ENCODE measurements at regions not wholly inside any gene's neighbourhood (a gene's known extent, or its start where the extent isn't known, plus 50 kb on each side); places are given as distances from the start of the nearest gene placed in this dataset.

DNA sequence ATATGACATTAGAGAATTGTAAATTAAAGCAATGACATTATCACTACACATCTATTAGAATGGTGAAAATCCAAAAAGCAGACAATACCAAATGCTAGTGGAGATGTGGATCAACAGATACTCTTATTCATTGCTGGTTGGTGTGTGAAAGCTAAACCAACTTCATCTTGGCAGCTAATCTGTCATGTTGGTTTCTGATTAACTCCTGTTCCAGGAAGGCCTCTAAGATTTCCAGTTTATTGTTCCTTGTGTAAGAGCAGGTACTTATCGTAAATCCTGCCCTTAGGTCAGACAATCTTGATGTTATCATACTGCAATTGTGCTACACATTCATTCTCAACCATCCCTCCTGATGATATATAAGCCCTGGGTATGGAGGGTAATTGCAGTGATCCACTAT, 809.0 kb upstream of the DIAPH2 start:
- DNase-seq (no peak), ATAC-seq (no peak)
- Histone ChIP-seq H3K27me3 (ENCODE audit: low read depth) (no peaks in the 10 kb centered on the region), H3K27ac (no peak overlapping the region), H3K4me3 (no peak overlapping the region), H3K4me1 (no peaks in the 10 kb centered on the region), H3K36me3 (no peaks in the 10 kb centered on the region), H3K9me3 (no peaks in the 10 kb centered on the region)
- intact Hi-C loops (cut with DNase I) = no loop called here
- TF ChIP-seq CTCF (IDR thresholded peaks at IDR 0.05) = no peak

GRCh38 chrX:95878874-95879273, 805.8 kb upstream of the DIAPH2 start:
- no peaks in the 10 kb centered on the region for H3K36me3 ChIP-seq
- H3K27ac ChIP-seq = no peak overlapping the region
- DNase-seq = no peak
- no peaks in the 10 kb centered on the region for H3K27me3 ChIP-seq (ENCODE audit: low read depth)
- no peak for TF ChIP-seq CTCF (IDR thresholded peaks at IDR 0.05)
- no peaks in the 10 kb centered on the region for H3K9me3 ChIP-seq
- no peaks in the 10 kb centered on the region for H3K4me1 ChIP-seq
- no peak for ATAC-seq
- intact Hi-C loops (cut with DNase I) = no loop called here
- H3K4me3 ChIP-seq = no peak overlapping the region

GRCh38 chrX:95884186-95884585, 800.5 kb upstream of the DIAPH2 start:
- DNase-seq (no peak), ATAC-seq (peak in 1 of 2 donors; percentile 23)
- H3K4me1 ChIP-seq = no peaks in the 10 kb centered on the region
- no peaks in the 10 kb centered on the region for H3K27me3 ChIP-seq (ENCODE audit: low read depth)
- TF ChIP-seq CTCF (IDR thresholded peaks at IDR 0.05) = no peak
- no peak overlapping the region for H3K4me3 ChIP-seq
- no peaks in the 10 kb centered on the region for H3K36me3 ChIP-seq
- intact Hi-C loops (cut with DNase I) = no loop called here
- no peaks in the 10 kb centered on the region for H3K9me3 ChIP-seq
- H3K27ac ChIP-seq = no peak overlapping the region

DNA sequence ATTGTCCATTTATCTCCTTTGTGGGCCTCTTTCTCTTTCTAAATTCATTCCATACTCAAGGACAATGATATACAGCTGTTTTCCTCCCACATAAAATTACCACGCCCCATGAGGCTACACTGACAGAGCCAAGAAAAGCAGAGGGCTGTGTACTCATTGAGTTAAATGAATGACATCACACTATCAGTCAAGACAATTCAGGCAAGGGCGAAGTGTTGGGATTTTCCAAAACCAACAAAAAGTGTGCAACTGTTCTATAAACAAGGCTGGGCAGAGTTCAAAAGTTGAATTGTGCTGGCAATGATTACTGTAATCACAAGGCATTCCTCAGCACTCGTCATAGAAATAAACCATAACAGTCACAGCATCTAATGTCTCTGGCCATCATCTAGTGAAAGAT, 799.6 kb upstream of the DIAPH2 start:
- Histone ChIP-seq H3K27me3 (ENCODE audit: low read depth) (no peaks in the 10 kb centered on the region), H3K4me3 (no peak overlapping the region), H3K9me3 (no peaks in the 10 kb centered on the region), H3K36me3 (no peaks in the 10 kb centered on the region), H3K4me1 (no peaks in the 10 kb centered on the region), H3K27ac (no peak overlapping the region)
- no peak for DNase-seq
- TF ChIP-seq CTCF (IDR thresholded peaks at IDR 0.05) = no peak
- peak; percentile 44 to 56 for ATAC-seq
- intact Hi-C loops (cut with DNase I) = no loop called here

- no peaks in the 10 kb centered on the region for H3K9me3 ChIP-seq
- TF ChIP-seq CTCF (IDR thresholded peaks at IDR 0.05) = no peak
- no peaks in the 10 kb centered on the region for H3K4me1 ChIP-seq
- intact Hi-C loops (cut with DNase I) = no loop called here
- no peak overlapping the region for H3K4me3 ChIP-seq
- H3K27ac ChIP-seq = no peak overlapping the region
- ATAC-seq = no peak
- no peak for DNase-seq
- H3K36me3 ChIP-seq = no peaks in the 10 kb centered on the region
- no peaks in the 10 kb centered on the region for H3K27me3 ChIP-seq (ENCODE audit: low read depth)
Observed at GRCh38 chrX:95889279-95889678, 795.4 kb upstream of the DIAPH2 start.

DNA sequence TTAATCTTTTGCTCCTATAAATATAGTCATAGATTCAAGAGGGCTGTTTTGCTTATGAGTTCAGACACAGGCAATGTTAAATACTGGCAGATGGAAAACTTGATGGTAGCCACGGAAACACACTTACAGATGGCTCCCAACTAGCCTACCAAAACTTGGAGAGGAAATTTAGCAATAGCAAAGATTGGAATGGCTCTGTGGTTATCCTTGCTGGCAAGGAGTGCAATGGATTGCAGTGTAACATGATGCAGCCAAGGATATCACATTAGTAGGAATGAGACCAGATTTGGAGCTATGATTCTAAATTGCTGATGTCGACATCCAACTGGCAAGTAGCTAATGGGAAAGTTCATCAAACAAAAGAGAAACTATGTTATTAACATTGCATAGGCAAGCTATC, 791.0 kb upstream of the DIAPH2 start:
- Histone ChIP-seq H3K27ac (no peak overlapping the region), H3K4me1 (no peaks in the 10 kb centered on the region), H3K9me3 (no peaks in the 10 kb centered on the region), H3K27me3 (ENCODE audit: low read depth) (no peaks in the 10 kb centered on the region), H3K4me3 (no peak overlapping the region), H3K36me3 (no peaks in the 10 kb centered on the region)
- intact Hi-C loops (cut with DNase I) = no loop called here
- DNase-seq (no peak), ATAC-seq (peak in 1 of 2 donors; percentile 9)
- TF ChIP-seq CTCF (IDR thresholded peaks at IDR 0.05) = no peak
